ENCODE measurements at regions not wholly inside any gene's neighbourhood (a gene's known extent, or its start where the extent isn't known, plus 50 kb on each side); places are given as distances from the start of the nearest gene placed in this dataset.
"Not testable (repeated sequence)": the region's sequence is repeated elsewhere in the genome, so short reads cannot be mapped to it uniquely, and the experiment has no call there.

DNA sequence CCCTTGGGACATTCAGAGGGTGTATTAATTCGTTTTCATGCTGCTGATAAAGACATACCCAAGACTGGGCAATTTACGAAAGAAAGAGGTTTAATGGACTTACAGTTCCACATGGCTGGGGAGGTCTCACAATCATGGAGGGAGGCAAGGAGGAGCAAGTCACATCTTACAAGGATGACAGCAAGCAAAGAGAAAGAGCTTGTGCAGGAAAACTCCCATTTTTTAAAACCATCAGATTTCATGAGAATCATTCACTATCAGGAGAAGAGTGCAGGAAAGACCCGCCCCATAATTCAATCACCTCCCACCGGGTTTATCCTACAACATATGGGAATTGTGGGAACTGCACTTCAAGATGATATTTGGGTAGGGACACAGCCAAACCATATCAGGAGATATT, 367.1 kb upstream of the SLC35B3 start:
- not testable (repeated sequence) for H3K9me3 ChIP-seq (ENCODE audit: control insufficient read depth, low read depth, low read length); H3K27ac ChIP-seq (ENCODE audit: low read length); H3K4me1 ChIP-seq (ENCODE audit: control insufficient read depth, insufficient read depth, low read length); H3K4me3 ChIP-seq (ENCODE audit: low read length); H3K36me3 ChIP-seq (ENCODE audit: control insufficient read depth, insufficient read depth, low read length); H3K27me3 ChIP-seq (ENCODE audit: control insufficient read depth, insufficient read depth, low read length); DNase-seq
- WGBS (ENCODE audit: insufficient coverage, low lambda C conversion rate): no CpG with 5 or more reads among the region's 4 CpGs

DNA sequence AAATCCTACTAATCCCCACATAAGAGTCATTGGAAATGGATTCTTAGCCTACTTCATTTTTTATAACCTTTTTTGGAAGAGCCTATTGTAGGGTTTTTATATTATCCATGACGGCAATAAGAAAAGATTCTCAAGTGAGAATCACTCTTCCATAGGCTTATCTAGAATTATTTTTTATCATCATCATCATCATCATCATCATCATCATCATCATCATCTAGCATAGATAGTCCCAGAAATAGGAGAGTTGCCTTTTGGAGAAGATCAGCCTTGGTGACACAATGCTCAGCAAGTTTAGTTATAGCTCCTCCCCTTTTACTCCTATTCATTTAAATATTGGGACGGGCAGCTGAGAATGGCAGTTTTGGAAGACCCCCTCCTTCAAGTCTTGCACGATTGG, 359.1 kb upstream of the SLC35B3 start:
- DNase-seq: no peak
- no peaks in the 10 kb centered on the region for H3K36me3 ChIP-seq (ENCODE audit: control insufficient read depth, insufficient read depth, low read length)
- H3K4me3 ChIP-seq (ENCODE audit: low read length): no peak overlapping the region
- H3K9me3 ChIP-seq (ENCODE audit: control insufficient read depth, low read depth, low read length): no peaks in the 10 kb centered on the region
- no peaks in the 10 kb centered on the region for H3K4me1 ChIP-seq (ENCODE audit: control insufficient read depth, insufficient read depth, low read length)
- no peaks in the 10 kb centered on the region for H3K27me3 ChIP-seq (ENCODE audit: control insufficient read depth, insufficient read depth, low read length)
- no peak overlapping the region for H3K27ac ChIP-seq (ENCODE audit: low read length)
- WGBS (ENCODE audit: insufficient coverage, low lambda C conversion rate): 100% methylated on average over 1 of the region's 3 CpGs

DNA sequence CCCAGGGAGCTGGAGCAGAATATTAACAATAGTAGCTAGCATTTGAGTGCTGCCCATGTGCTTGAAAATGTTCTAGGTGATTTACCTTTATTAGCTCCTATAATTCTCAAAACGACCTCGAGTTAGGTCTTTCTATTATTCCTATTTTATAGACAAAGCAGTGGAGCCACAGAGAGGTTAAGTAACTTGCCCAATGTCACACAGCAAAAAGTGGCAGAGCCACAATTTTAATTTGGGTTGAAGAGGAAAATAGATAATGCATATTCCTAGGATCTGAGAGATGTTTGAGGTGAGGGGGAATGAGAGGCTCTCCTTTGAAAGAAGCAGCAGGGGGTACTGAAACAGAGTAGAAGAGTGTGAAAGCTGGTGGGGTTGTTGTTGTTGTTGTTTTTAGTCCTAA, 354.5 kb upstream of the SLC35B3 start:
- 80% methylated on average over 1 of the region's 2 CpGs for WGBS (ENCODE audit: insufficient coverage, low lambda C conversion rate)
- Histone ChIP-seq H3K27me3 (ENCODE audit: control insufficient read depth, insufficient read depth, low read length) (no peaks in the 10 kb centered on the region), H3K4me3 (ENCODE audit: low read length) (no peak overlapping the region), H3K27ac (ENCODE audit: low read length) (no peak overlapping the region), H3K4me1 (ENCODE audit: control insufficient read depth, insufficient read depth, low read length) (no peaks in the 10 kb centered on the region), H3K9me3 (ENCODE audit: control insufficient read depth, low read depth, low read length) (no peaks in the 10 kb centered on the region), H3K36me3 (ENCODE audit: control insufficient read depth, insufficient read depth, low read length) (no peaks in the 10 kb centered on the region)
- DNase-seq: no peak

DNA sequence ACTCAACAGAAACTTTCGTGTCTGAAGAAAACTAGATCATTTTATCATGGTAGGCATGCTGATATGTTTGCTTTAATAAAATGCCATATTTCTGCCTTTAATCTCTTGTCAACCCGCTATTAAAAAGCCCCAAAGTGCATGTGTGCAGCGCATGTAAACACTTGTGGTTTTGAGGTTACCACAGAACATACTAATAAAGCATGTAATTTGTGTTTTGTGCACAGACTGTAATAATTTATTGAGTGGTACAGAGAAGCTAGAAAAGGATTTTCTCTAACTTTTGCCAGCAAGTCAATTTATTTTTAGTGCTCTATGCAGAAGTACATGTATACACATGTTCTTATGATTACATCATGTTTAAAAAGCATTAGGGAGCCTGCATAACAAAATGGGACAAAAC, 349.9 kb upstream of the SLC35B3 start:
- no peak overlapping the region for H3K4me3 ChIP-seq (ENCODE audit: low read length)
- H3K27ac ChIP-seq (ENCODE audit: low read length): no peak overlapping the region
- no peaks in the 10 kb centered on the region for H3K4me1 ChIP-seq (ENCODE audit: control insufficient read depth, insufficient read depth, low read length)
- no peaks in the 10 kb centered on the region for H3K27me3 ChIP-seq (ENCODE audit: control insufficient read depth, insufficient read depth, low read length)
- no peaks in the 10 kb centered on the region for H3K9me3 ChIP-seq (ENCODE audit: control insufficient read depth, low read depth, low read length)
- DNase-seq: no peak
- WGBS (ENCODE audit: insufficient coverage, low lambda C conversion rate): 71% methylated on average over 1 of the region's 3 CpGs
- H3K36me3 ChIP-seq (ENCODE audit: control insufficient read depth, insufficient read depth, low read length): no peaks in the 10 kb centered on the region

DNA sequence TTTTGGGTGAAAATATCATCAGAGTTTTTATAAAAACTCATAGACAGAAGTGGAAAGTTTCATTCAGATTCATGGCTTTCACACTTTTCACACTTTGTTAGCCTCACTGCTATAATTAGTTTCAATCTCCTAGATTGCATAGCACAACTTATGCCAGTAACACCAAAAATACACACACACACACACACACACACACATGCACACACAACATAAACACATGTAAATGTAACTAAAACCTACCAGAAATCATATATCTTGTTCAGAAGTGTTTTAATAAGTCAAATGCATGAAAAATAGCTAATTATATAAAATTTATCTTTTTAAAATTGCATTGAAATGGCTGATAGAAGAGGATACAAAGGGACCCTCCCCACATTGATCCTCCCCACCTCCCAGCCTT, 347.8 kb upstream of the SLC35B3 start:
- H3K4me3 ChIP-seq (ENCODE audit: low read length): no peak overlapping the region
- DNase-seq: no peak
- no peaks in the 10 kb centered on the region for H3K27me3 ChIP-seq (ENCODE audit: control insufficient read depth, insufficient read depth, low read length)
- H3K4me1 ChIP-seq (ENCODE audit: control insufficient read depth, insufficient read depth, low read length): no peaks in the 10 kb centered on the region
- H3K27ac ChIP-seq (ENCODE audit: low read length): no peak overlapping the region
- H3K36me3 ChIP-seq (ENCODE audit: control insufficient read depth, insufficient read depth, low read length): no peaks in the 10 kb centered on the region
- H3K9me3 ChIP-seq (ENCODE audit: control insufficient read depth, low read depth, low read length): no peaks in the 10 kb centered on the region

DNA sequence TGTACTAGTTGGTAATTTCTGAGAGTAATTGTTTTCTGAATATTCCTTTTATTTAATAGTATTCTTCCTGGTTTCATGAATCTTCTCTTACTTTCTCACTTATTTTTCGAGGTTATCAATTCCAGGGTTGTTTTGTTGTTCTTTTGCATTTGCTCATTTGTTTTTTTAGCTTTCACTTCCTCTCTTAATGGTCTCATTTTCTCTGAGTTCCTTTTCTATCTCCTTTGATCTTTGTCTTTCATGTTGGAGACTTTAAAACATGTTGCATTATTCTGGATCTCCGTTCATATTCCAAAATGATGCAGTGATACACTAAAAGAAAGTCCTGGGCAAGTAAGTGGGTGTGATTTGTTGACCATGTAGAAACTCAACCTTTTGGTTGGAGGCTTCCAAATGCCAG, 345.3 kb upstream of the SLC35B3 start:
- Histone ChIP-seq H3K36me3 (ENCODE audit: control insufficient read depth, insufficient read depth, low read length) (no peaks in the 10 kb centered on the region), H3K4me1 (ENCODE audit: control insufficient read depth, insufficient read depth, low read length) (no peaks in the 10 kb centered on the region), H3K27ac (ENCODE audit: low read length) (no peak overlapping the region), H3K4me3 (ENCODE audit: low read length) (no peak overlapping the region), H3K27me3 (ENCODE audit: control insufficient read depth, insufficient read depth, low read length) (no peaks in the 10 kb centered on the region), H3K9me3 (ENCODE audit: control insufficient read depth, low read depth, low read length) (no peaks in the 10 kb centered on the region)
- DNase-seq: no peak
- 86% methylated on average over 1 of the region's 2 CpGs for WGBS (ENCODE audit: insufficient coverage, low lambda C conversion rate)

DNA sequence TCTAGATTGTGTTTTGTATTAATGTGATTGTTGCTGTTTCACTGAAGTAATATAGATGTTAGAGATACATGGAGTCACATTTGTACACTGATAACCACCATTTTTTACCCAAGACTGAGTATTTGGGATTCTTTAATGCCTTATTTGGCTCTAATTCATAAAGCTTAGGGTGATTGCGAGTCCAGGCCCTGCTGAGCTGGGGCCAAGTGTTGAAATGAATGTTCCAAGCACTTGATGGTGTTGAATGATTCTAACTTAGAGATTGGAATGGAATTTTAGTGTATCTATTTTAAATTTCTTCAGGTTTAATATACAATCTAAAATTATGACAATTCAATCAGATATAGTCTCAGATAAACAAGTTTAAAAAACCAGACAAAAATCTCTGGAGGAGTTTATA, 329.4 kb upstream of the SLC35B3 start:
- H3K27me3 ChIP-seq (ENCODE audit: control insufficient read depth, insufficient read depth, low read length): no peaks in the 10 kb centered on the region
- no peaks in the 10 kb centered on the region for H3K9me3 ChIP-seq (ENCODE audit: control insufficient read depth, low read depth, low read length)
- DNase-seq: no peak
- WGBS (ENCODE audit: insufficient coverage, low lambda C conversion rate): 100% methylated on average over 1 of the region's 1 CpG
- H3K27ac ChIP-seq (ENCODE audit: low read length): no peak overlapping the region
- no peaks in the 10 kb centered on the region for H3K36me3 ChIP-seq (ENCODE audit: control insufficient read depth, insufficient read depth, low read length)
- H3K4me1 ChIP-seq (ENCODE audit: control insufficient read depth, insufficient read depth, low read length): no peaks in the 10 kb centered on the region
- no peak overlapping the region for H3K4me3 ChIP-seq (ENCODE audit: low read length)

DNA sequence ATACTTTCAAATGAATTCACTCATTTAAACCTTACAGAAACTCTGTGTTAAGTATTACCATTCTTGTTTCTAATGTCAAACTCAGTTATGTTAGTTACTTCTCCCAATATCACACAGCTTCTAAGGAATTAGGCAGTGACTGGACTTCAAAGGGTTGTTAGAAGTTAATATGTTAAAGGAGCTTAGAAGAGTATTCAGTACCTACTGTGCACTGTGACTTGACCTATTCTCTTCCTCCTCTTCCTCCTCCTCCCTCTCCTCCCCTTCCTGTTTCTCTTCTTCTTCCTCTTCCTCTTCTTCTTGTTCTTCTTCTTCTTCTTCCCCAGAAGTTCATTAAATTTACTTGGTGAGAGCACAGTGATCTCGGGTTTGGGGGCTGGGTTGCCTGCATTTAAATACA, 325.6 kb upstream of the SLC35B3 start:
- Histone ChIP-seq H3K9me3 (ENCODE audit: control insufficient read depth, low read depth, low read length) (no peaks in the 10 kb centered on the region), H3K27ac (ENCODE audit: low read length) (no peak overlapping the region), H3K4me3 (ENCODE audit: low read length) (no peak overlapping the region), H3K4me1 (ENCODE audit: control insufficient read depth, insufficient read depth, low read length) (no peaks in the 10 kb centered on the region), H3K36me3 (ENCODE audit: control insufficient read depth, insufficient read depth, low read length) (no peaks in the 10 kb centered on the region), H3K27me3 (ENCODE audit: control insufficient read depth, insufficient read depth, low read length) (no peaks in the 10 kb centered on the region)
- no CpG with 5 or more reads among the region's 1 CpG for WGBS (ENCODE audit: insufficient coverage, low lambda C conversion rate)
- no peak for DNase-seq

DNA sequence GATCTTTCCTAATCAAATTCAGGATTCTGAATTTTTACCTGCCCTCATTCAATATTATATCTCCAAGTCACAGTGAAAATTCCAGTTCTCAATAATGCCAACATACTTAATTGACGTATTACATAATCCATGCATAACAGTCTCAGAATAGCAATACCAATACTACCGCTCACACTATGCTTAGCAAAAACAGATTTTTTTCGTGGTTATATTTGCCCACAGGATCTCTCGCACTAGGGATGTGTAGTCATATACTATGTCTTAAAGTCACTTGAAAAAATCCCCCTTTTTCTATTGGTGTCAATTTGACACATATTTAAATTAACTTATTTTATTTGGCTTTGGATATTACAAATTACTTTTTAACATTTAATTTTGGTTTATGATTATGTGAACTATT, 323.1 kb upstream of the SLC35B3 start:
- Histone ChIP-seq H3K27ac (ENCODE audit: low read length) (no peak overlapping the region), H3K27me3 (ENCODE audit: control insufficient read depth, insufficient read depth, low read length) (no peaks in the 10 kb centered on the region), H3K36me3 (ENCODE audit: control insufficient read depth, insufficient read depth, low read length) (no peaks in the 10 kb centered on the region), H3K4me3 (ENCODE audit: low read length) (no peak overlapping the region), H3K9me3 (ENCODE audit: control insufficient read depth, low read depth, low read length) (no peaks in the 10 kb centered on the region), H3K4me1 (ENCODE audit: control insufficient read depth, insufficient read depth, low read length) (no peaks in the 10 kb centered on the region)
- 71% methylated on average over 4 of the region's 4 CpGs for WGBS (ENCODE audit: insufficient coverage, low lambda C conversion rate)
- no peak for DNase-seq

DNA sequence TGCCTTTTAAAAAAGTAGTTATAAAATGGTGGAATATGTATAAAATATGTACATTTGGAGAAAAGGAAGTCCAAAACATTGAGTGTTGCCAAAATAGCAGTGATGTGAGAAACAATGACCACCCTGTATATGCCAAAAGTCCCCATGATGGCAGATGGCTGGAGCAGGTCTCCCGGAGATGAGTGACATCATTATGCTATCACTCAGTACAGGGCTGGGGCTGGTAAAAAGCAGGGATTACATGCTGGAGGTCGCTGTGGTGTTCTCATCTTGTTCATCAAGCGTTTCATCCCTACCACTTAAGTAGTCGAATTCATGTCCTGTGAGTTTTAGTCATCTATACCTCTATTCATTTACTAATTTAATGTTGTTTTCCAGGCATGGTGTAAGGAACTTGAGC, 315.3 kb upstream of the SLC35B3 start:
- Histone ChIP-seq H3K27ac (ENCODE audit: low read length) (no peak overlapping the region), H3K4me3 (ENCODE audit: low read length) (no peak overlapping the region), H3K27me3 (ENCODE audit: control insufficient read depth, insufficient read depth, low read length) (no peaks in the 10 kb centered on the region), H3K36me3 (ENCODE audit: control insufficient read depth, insufficient read depth, low read length) (no peaks in the 10 kb centered on the region), H3K9me3 (ENCODE audit: control insufficient read depth, low read depth, low read length) (no peaks in the 10 kb centered on the region), H3K4me1 (ENCODE audit: control insufficient read depth, insufficient read depth, low read length) (no peaks in the 10 kb centered on the region)
- WGBS (ENCODE audit: insufficient coverage, low lambda C conversion rate): 80% methylated on average over 2 of the region's 4 CpGs
- no peak for DNase-seq

DNA sequence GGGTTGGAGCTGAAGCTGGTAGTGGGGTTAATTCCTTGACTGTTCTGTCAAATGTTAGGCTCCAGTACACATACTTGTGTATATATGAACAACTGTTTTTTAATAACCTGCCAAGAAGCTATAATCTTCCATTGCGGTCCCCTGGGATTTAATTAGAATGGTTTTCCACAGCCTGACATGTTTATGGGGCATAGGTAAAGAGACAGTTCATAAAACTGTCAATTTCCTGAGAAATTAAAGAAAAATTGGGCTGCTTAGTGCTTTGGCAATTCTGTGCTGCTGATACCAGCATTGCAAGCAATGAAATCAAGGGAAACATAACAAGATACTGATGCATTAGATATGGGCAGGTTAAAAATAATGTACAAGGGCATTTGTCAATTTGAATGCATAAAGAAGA, 314.1 kb upstream of the SLC35B3 start:
- 0% methylated on average over 1 of the region's 1 CpG for WGBS (ENCODE audit: insufficient coverage, low lambda C conversion rate)
- no peak for DNase-seq
- no peaks in the 10 kb centered on the region for H3K36me3 ChIP-seq (ENCODE audit: control insufficient read depth, insufficient read depth, low read length)
- no peak overlapping the region for H3K27ac ChIP-seq (ENCODE audit: low read length)
- H3K27me3 ChIP-seq (ENCODE audit: control insufficient read depth, insufficient read depth, low read length): no peaks in the 10 kb centered on the region
- H3K9me3 ChIP-seq (ENCODE audit: control insufficient read depth, low read depth, low read length): no peaks in the 10 kb centered on the region
- H3K4me1 ChIP-seq (ENCODE audit: control insufficient read depth, insufficient read depth, low read length): no peaks in the 10 kb centered on the region
- H3K4me3 ChIP-seq (ENCODE audit: low read length): no peak overlapping the region
